Endothelial cell of umbilical vein (primary cell): ENCODE measurements at regions not wholly inside any gene's neighbourhood (a gene's known extent, or its start where the extent isn't known, plus 50 kb on each side); places are given as distances from the start of the nearest gene placed in this dataset.

Experiments used
- BruUV-seq: library from RNA; stranded (reverse); fragments of 400-500 nt; replicated peaks from 2 replicates; lab custom pipeline; 2021; lab: Mats Ljungman, UMichigan
- CTCF ChIA-PET: fragments of 300-600, 350-600 bp; sonication (Branson Sonifier 250); formaldehyde crosslinking; loops from one replicate; lab custom pipeline; 2021; ENCODE audit warnings: antibody characterized with exemption, inconsistent platforms; lab: Charles Lee
- POLR2A ChIA-PET: fragments of 300-600, 350-600 bp; sonication (Branson Sonifier 250); formaldehyde crosslinking; loops from one replicate; lab custom pipeline; 2021; ENCODE audit warnings: antibody characterized with exemption, inconsistent platforms; lab: Charles Lee
- DNase-seq: peaks from one replicate; pipeline ENCODE4 v3.0.0-alpha.2; 2011; ENCODE audit warnings: low read depth, low spot score
- FAIRE-seq: peaks from 2 replicates; lab custom pipeline; 2011; peaks lifted over from hg19 to GRCh38; lab: Jason Lieb, UNC
- H2AFZ ChIP-seq: 2 replicates; pipeline ENCODE4 v1.6.0; 2012; ENCODE audit warnings: low read depth, low read length, control low read depth, inconsistent platforms
- H3K27ac ChIP-seq: 2 replicates; pipeline ENCODE4 v1.5.1; 2011; ENCODE audit warnings: low read depth, mild to moderate bottlenecking, control low read depth, low read length, moderate library complexity; ENCODE audit not compliant: insufficient read depth
- H3K27me3 ChIP-seq, 2 experiments: 2 replicates each; pipeline versions ENCODE4 v1.6.0 to v1.6.1; 2011; ENCODE audit warnings: low read length in 2 of 2, mixed read lengths in 1 of 2; ENCODE audit not compliant: control insufficient read depth in 2 of 2, insufficient read depth in 2 of 2
- H3K36me3 ChIP-seq, 2 experiments: 2 replicates in 1 of 2; 3 replicates in 1 of 2; pipeline ENCODE4 v1.5.1; 2011; ENCODE audit warnings: low read length in 2 of 2, mild to moderate bottlenecking in 1 of 2, moderate library complexity in 1 of 2; ENCODE audit not compliant: control insufficient read depth in 2 of 2, insufficient read depth in 2 of 2; ENCODE audit errors: extremely low read depth in 1 of 2
- H3K4me1 ChIP-seq: 3 replicates; pipeline ENCODE4 v1.5.1; 2011; ENCODE audit warnings: mild to moderate bottlenecking, low read length; ENCODE audit not compliant: control insufficient read depth, insufficient read depth; ENCODE audit errors: extremely low read depth
- H3K4me2 ChIP-seq: 2 replicates; pipeline ENCODE4 v1.6.1; 2011; ENCODE audit warnings: low read length, control low read depth, mixed read lengths; ENCODE audit not compliant: insufficient read depth
- H3K4me3 ChIP-seq, 3 experiments: fragments of 200-600 bp in 1 of 3; sonication (generic), shearing (Covaris generic) in 1 of 3; replicated peaks in 1 of 3; 2 replicates each; pipeline ENCODE4 v1.5.1; 2011 to 2016; ENCODE audit warnings: control low read depth in 3 of 3, low read length in 3 of 3, mild to moderate bottlenecking in 2 of 3, inconsistent platforms in 1 of 3, low read depth in 1 of 3, moderate library complexity in 1 of 3; ENCODE audit not compliant: insufficient read depth in 1 of 3
- H3K79me2 ChIP-seq: 2 replicates; pipeline ENCODE4 v1.6.0; 2012; ENCODE audit warnings: low read length, inconsistent platforms; ENCODE audit not compliant: control insufficient read depth, insufficient read depth
- H3K9ac ChIP-seq: replicated peaks from 2 replicates; pipeline ENCODE3; 2011; ENCODE audit warnings: low read length, control low read depth; ENCODE audit not compliant: insufficient read depth; ENCODE audit errors: extremely low read depth
- H3K9me1 ChIP-seq: replicated peaks from 3 replicates; pipeline ENCODE4 v1.6.0; 2011; ENCODE audit warnings: mild to moderate bottlenecking, low read length; ENCODE audit not compliant: control insufficient read depth, insufficient read depth; ENCODE audit errors: extremely low read depth
- H3K9me3 ChIP-seq: replicated peaks from 2 replicates; pipeline ENCODE4 v1.5.1; 2012; ENCODE audit warnings: low read length, inconsistent platforms; ENCODE audit not compliant: control insufficient read depth, insufficient read depth
- H4K20me1 ChIP-seq: replicated peaks from 2 replicates; pipeline ENCODE3; 2011; ENCODE audit warnings: mild to moderate bottlenecking, low read length; ENCODE audit not compliant: control insufficient read depth, insufficient read depth; ENCODE audit errors: extremely low read depth
- EZH2 ChIP-seq: IDR thresholded peaks from 2 replicates; pipeline ENCODE4 v1.6.1; 2012; ENCODE audit warnings: borderline replicate concordance, low read depth, mild to moderate bottlenecking, moderate library complexity, low read length, inconsistent platforms; ENCODE audit not compliant: severe bottlenecking
- FOS ChIP-seq: IDR thresholded peaks from 2 replicates; pipeline ENCODE4 v1.6.1; 2011; ENCODE audit warnings: mild to moderate bottlenecking, low read length, moderate library complexity, borderline replicate concordance; ENCODE audit not compliant: insufficient read depth
- GATA2 ChIP-seq: IDR thresholded peaks from 2 replicates; pipeline ENCODE4 v1.7.0; 2011; ENCODE audit warnings: low read depth, mild to moderate bottlenecking, moderate library complexity, mixed read lengths, low read length; ENCODE audit not compliant: insufficient read length, insufficient read depth
- JUN ChIP-seq: IDR thresholded peaks from 2 replicates; pipeline ENCODE4 v1.6.1; 2011; ENCODE audit warnings: borderline replicate concordance, low read depth; ENCODE audit not compliant: insufficient read length, insufficient read depth
- MYC ChIP-seq: IDR thresholded peaks from one replicate; pipeline ENCODE4 v1.6.1; 2011; ENCODE audit warnings: mild to moderate bottlenecking, low read depth, low read length
- POLR2A ChIP-seq: IDR thresholded peaks from 2 replicates; pipeline ENCODE4 v1.6.1; 2012; ENCODE audit warnings: low read depth, mild to moderate bottlenecking, control low read depth, low read length
- POLR2AphosphoS5 ChIP-seq: IDR thresholded peaks from 2 replicates; pipeline ENCODE4 v1.6.1; 2012; ENCODE audit warnings: low read depth, mild to moderate bottlenecking, control low read depth, low read length, moderate library complexity; ENCODE audit not compliant: insufficient read depth
- dilution Hi-C: fragments of 300-500 bp; cut with MboI; formaldehyde crosslinking; loops from one replicate; pipeline ENCODE4 v1.15.0; 2019; ENCODE audit warnings: low sequenced_read_pairs; ENCODE audit not compliant: extremely low pct_ligation_motif_present
- intact Hi-C: fragments of 100-400 bp; cut with micrococcal nuclease; formaldehyde crosslinking; loops from one replicate; pipeline ENCODE4 v1.10.0; 2022
- TF ChIP-seq, protein P1 (sequence below), 2 donors: IDR thresholded peaks; 1 replicate in 1 of 2; 2 replicates in 1 of 2; pipeline ENCODE4 v1.5.1; 2011; ENCODE audit warnings: low read length in 2 of 2, mild to moderate bottlenecking in 2 of 2, moderate library complexity in 2 of 2, control low read depth in 1 of 2, inconsistent platforms in 1 of 2, low read depth in 1 of 2; ENCODE audit not compliant: insufficient read depth in 1 of 2; ENCODE audit errors: extremely low read depth in 1 of 2
- TF ChIP-seq, protein P2 (sequence below): IDR thresholded peaks from 2 replicates; pipeline ENCODE4 v1.6.1; 2011; ENCODE audit not compliant: insufficient read depth, insufficient read length

GRCh38 chr12:130063866-130064265 is 98.4 kb upstream of the FZD10 start:
- intact Hi-C loops (no loop called here), dilution Hi-C loops (no loop called here)
- no peaks in the 10 kb centered on the region for H3K27me3 ChIP-seq
- ChIA-PET POLR2A (no interaction called here), CTCF (no interaction called here)
- no peak overlapping the region for H2AFZ ChIP-seq
- no peak overlapping the region for H3K9ac ChIP-seq
- BruUV-seq, result no TSS peak
- FAIRE-seq (no peak), DNase-seq (no peak)
- TF ChIP-seq GATA2 (no peak), EZH2 (no peak), POLR2AphosphoS5 (no peak), MYC (no peak)
- H4K20me1 ChIP-seq, result no peaks in the 10 kb centered on the region
- no peak overlapping the region for H3K4me3 ChIP-seq
- no peaks in the 10 kb centered on the region for H3K79me2 ChIP-seq
- peaks cover 3% of the 10 kb centered on the region for H3K9me3 ChIP-seq
- no peak overlapping the region for H3K27ac ChIP-seq
- no peaks in the 10 kb centered on the region for H3K4me1 ChIP-seq
- H3K36me3 ChIP-seq, result no peaks in the 10 kb centered on the region
- no peak overlapping the region for H3K4me2 ChIP-seq
- no peaks in the 10 kb centered on the region for H3K9me1 ChIP-seq

GRCh38 chr12:130064999-130065398 is 97.3 kb upstream of the FZD10 start:
- TF ChIP-seq FOS (no peak), POLR2A (no peak), GATA2 (no peak), POLR2AphosphoS5 (no peak), MYC (no peak), EZH2 (no peak), JUN (no peak)
- TF ChIP-seq, protein P1, sequence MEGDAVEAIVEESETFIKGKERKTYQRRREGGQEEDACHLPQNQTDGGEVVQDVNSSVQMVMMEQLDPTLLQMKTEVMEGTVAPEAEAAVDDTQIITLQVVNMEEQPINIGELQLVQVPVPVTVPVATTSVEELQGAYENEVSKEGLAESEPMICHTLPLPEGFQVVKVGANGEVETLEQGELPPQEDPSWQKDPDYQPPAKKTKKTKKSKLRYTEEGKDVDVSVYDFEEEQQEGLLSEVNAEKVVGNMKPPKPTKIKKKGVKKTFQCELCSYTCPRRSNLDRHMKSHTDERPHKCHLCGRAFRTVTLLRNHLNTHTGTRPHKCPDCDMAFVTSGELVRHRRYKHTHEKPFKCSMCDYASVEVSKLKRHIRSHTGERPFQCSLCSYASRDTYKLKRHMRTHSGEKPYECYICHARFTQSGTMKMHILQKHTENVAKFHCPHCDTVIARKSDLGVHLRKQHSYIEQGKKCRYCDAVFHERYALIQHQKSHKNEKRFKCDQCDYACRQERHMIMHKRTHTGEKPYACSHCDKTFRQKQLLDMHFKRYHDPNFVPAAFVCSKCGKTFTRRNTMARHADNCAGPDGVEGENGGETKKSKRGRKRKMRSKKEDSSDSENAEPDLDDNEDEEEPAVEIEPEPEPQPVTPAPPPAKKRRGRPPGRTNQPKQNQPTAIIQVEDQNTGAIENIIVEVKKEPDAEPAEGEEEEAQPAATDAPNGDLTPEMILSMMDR (IDR thresholded peaks at IDR 0.05; ENCODE audit: extremely low read depth in 1 of 2, insufficient read depth in 1 of 2, low read depth in 1 of 2, low read length in 2 of 2), result no peak
- TF ChIP-seq, protein P2, sequence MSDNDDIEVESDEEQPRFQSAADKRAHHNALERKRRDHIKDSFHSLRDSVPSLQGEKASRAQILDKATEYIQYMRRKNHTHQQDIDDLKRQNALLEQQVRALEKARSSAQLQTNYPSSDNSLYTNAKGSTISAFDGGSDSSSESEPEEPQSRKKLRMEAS, result no peak
- POLR2A ChIA-PET, result no interaction called here
- Histone ChIP-seq H3K36me3 (no peaks in the 10 kb centered on the region), H3K4me3 (no peak overlapping the region), H3K9ac (no peak overlapping the region), H4K20me1 (no peaks in the 10 kb centered on the region), H3K9me3 (peaks cover 7% of the 10 kb centered on the region), H3K27ac (no peak overlapping the region), H2AFZ (no peak overlapping the region), H3K4me1 (no peaks in the 10 kb centered on the region), H3K27me3 (no peaks in the 10 kb centered on the region), H3K4me2 (no peak overlapping the region), H3K79me2 (no peaks in the 10 kb centered on the region), H3K9me1 (no peaks in the 10 kb centered on the region)
- DNase-seq (no peak), FAIRE-seq (no peak)
- intact Hi-C loops (no loop called here), dilution Hi-C loops (no loop called here)
- no TSS peak for BruUV-seq
- CTCF ChIA-PET, result no interaction called here
